ENCODE measurements at regions not wholly inside any gene's neighbourhood (a gene's known extent, or its start where the extent isn't known, plus 50 kb on each side); places are given as distances from the start of the nearest gene placed in this dataset.

GRCh38 chr11:69883292-69884255 is 64.4 kb upstream of the FGF3 start:
- no peaks in the 10 kb centered on the region for H3K9me3 ChIP-seq (ENCODE audit: low read depth, low read length, poor library complexity, severe bottlenecking)
- no peak overlapping the region for H3K27ac ChIP-seq (ENCODE audit: low read depth, low read length, poor library complexity, severe bottlenecking)
- H3K4me3 ChIP-seq (ENCODE audit: low read depth, low read length, poor library complexity, severe bottlenecking): no peak overlapping the region
- no TSS peak for BruUV-seq (replicated peaks)
- H3K36me3 ChIP-seq (ENCODE audit: insufficient read depth, low read length, poor library complexity, severe bottlenecking): no peaks in the 10 kb centered on the region
- CTCF ChIA-PET: interaction anchor here (0.6 to 1.7 kb wide), 2 partner anchors 8 to 124 kb away, joined by 3 to 4 read pairs; no protein-coding TSS in a partner anchor
- no peak for DNase-seq (ENCODE audit: low spot score)
- POLR2A ChIA-PET (ENCODE audit: low non-redundant PET): no interaction called here
- intact Hi-C loops (cut with micrococcal nuclease; ENCODE audit: unreplicated experiment): no loop called here
- H3K4me1 ChIP-seq (ENCODE audit: insufficient read depth, low read length, poor library complexity, severe bottlenecking): no peaks in the 10 kb centered on the region
- no peaks in the 10 kb centered on the region for H3K27me3 ChIP-seq (replicated peaks; ENCODE audit: insufficient read depth, low read depth, low read length, poor library complexity)
- TF ChIP-seq CTCF (conservative IDR thresholded peaks at IDR 0.05; ENCODE audit: low read depth, low read length): no peak
- no peak for TF ChIP-seq EZH2 (IDR thresholded peaks at IDR 0.05; ENCODE audit: borderline replicate concordance, low read depth, low read length, poor library complexity, severe bottlenecking)

- Histone ChIP-seq H3K27ac (ENCODE audit: low read depth, low read length, poor library complexity, severe bottlenecking) (no peak overlapping the region), H3K9me3 (ENCODE audit: low read depth, low read length, poor library complexity, severe bottlenecking) (no peaks in the 10 kb centered on the region), H3K27me3 (replicated peaks; ENCODE audit: insufficient read depth, low read depth, low read length, poor library complexity) (no peaks in the 10 kb centered on the region), H3K4me1 (ENCODE audit: insufficient read depth, low read length, poor library complexity, severe bottlenecking) (no peaks in the 10 kb centered on the region), H3K4me3 (ENCODE audit: low read depth, low read length, poor library complexity, severe bottlenecking) (no peak overlapping the region), H3K36me3 (ENCODE audit: insufficient read depth, low read length, poor library complexity, severe bottlenecking) (no peaks in the 10 kb centered on the region)
- DNase-seq (ENCODE audit: low spot score): no peak
- no TSS peak for BruUV-seq (replicated peaks)
- intact Hi-C loops (cut with micrococcal nuclease; ENCODE audit: unreplicated experiment): no loop called here
- no peak for TF ChIP-seq CTCF (conservative IDR thresholded peaks at IDR 0.05; ENCODE audit: low read depth, low read length)
- TF ChIP-seq EZH2 (IDR thresholded peaks at IDR 0.05; ENCODE audit: borderline replicate concordance, low read depth, low read length, poor library complexity, severe bottlenecking): no peak
- ChIA-PET POLR2A (ENCODE audit: low non-redundant PET) (no interaction called here), CTCF (no interaction called here)
These were observed 65.1 kb upstream of the FGF3 start for GRCh38 chr11:69884286-69884685.

GRCh38 chr11:69884751-69885150 is 65.5 kb upstream of the FGF3 start:
- DNase-seq (ENCODE audit: low spot score): no peak
- ChIA-PET POLR2A (ENCODE audit: low non-redundant PET) (no interaction called here), CTCF (no interaction called here)
- H3K27me3 ChIP-seq (replicated peaks; ENCODE audit: insufficient read depth, low read depth, low read length, poor library complexity): no peaks in the 10 kb centered on the region
- TF ChIP-seq EZH2 (IDR thresholded peaks at IDR 0.05; ENCODE audit: borderline replicate concordance, low read depth, low read length, poor library complexity, severe bottlenecking) (no peak), CTCF (conservative IDR thresholded peaks at IDR 0.05; ENCODE audit: low read depth, low read length) (no peak)
- no peaks in the 10 kb centered on the region for H3K36me3 ChIP-seq (ENCODE audit: insufficient read depth, low read length, poor library complexity, severe bottlenecking)
- no peak overlapping the region for H3K4me3 ChIP-seq (ENCODE audit: low read depth, low read length, poor library complexity, severe bottlenecking)
- intact Hi-C loops (cut with micrococcal nuclease; ENCODE audit: unreplicated experiment): no loop called here
- no TSS peak for BruUV-seq (replicated peaks)
- no peaks in the 10 kb centered on the region for H3K9me3 ChIP-seq (ENCODE audit: low read depth, low read length, poor library complexity, severe bottlenecking)
- H3K4me1 ChIP-seq (ENCODE audit: insufficient read depth, low read length, poor library complexity, severe bottlenecking): no peaks in the 10 kb centered on the region
- H3K27ac ChIP-seq (ENCODE audit: low read depth, low read length, poor library complexity, severe bottlenecking): no peak overlapping the region

Measured in A673 (cell line).